ENCODE measurements at regions not wholly inside any gene's neighbourhood (a gene's known extent, or its start where the extent isn't known, plus 50 kb on each side); places are given as distances from the start of the nearest gene placed in this dataset.

- Histone ChIP-seq H3K27ac (ENCODE audit: low read depth, low read length) (no peak overlapping the region), H3K9me3 (ENCODE audit: control insufficient read depth, insufficient read depth, low read length) (peaks cover 40% of the 10 kb centered on the region), H3K4me3 (ENCODE audit: low read depth, low read length) (no peak overlapping the region), H3K27me3 (ENCODE audit: control insufficient read depth, insufficient read depth, low read length) (no peaks in the 10 kb centered on the region)
- ChIA-PET POLR2A (no interaction called here), CTCF (no interaction called here)
- DNase-seq (ENCODE audit: low read depth, low spot score), result no peak
- no peak for TF ChIP-seq CTCF (IDR thresholded peaks at IDR 0.05; ENCODE audit: low read depth, low read length)
Measured at GRCh38 chr5:1961304-1961946, 78.7 kb upstream of the IRX4 start.

GRCh38 chr5:1960595-1961303 is 78.0 kb upstream of the IRX4 start:
- H3K4me3 ChIP-seq (ENCODE audit: low read depth, low read length), result no peak overlapping the region
- ChIA-PET CTCF (no interaction called here), POLR2A (no interaction called here)
- H3K27me3 ChIP-seq (ENCODE audit: control insufficient read depth, insufficient read depth, low read length), result no peaks in the 10 kb centered on the region
- no peak for TF ChIP-seq CTCF (IDR thresholded peaks at IDR 0.05; ENCODE audit: low read depth, low read length)
- peaks cover 40% of the 10 kb centered on the region for H3K9me3 ChIP-seq (ENCODE audit: control insufficient read depth, insufficient read depth, low read length)
- no peak overlapping the region for H3K27ac ChIP-seq (ENCODE audit: low read depth, low read length)
- no peak for DNase-seq (ENCODE audit: low read depth, low spot score)

DNA sequence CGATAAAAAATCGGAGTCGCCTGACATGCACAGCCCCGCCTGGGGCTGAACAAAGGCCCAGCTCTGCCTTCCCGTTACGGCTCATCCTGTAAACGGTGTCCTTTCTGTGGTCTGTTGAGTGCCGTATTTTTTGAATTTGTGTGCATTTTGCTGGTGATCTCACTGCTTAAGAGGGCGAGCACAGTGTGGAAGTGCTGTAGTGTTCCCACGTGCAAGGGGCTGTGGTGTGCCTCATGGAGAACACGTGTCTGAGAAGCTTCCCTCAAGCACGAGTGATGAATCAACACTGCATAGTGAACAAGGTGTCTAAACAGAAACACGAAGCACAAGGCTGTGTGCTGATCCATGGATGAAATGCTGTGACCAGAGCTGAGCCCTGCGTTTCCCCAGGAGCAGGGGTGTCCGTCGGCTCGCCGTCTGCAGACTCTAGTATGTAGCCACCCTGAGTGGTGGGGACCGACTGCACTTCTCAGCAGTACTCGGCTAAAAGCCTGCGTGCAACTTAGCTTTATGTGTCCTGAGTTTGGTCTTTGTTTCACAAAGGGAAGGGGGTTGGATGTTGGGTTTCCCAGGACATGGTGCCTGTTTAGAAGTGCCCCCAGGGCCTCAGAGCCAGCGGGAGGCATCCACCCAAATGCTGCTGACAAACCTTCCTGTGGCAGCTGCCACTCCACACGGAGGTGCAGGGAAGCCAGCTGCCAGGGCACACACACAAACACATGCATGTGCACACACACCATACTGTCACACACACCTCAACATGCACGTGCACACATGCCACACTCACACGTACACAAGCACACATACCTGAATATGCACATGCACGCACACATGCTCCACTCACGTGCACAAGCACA is 77.2 kb upstream of the IRX4 start:
- POLR2A ChIA-PET, result no interaction called here
- DNase-seq (ENCODE audit: low read depth, low spot score), result no peak
- H3K27me3 ChIP-seq (ENCODE audit: control insufficient read depth, insufficient read depth, low read length), result no peaks in the 10 kb centered on the region

GRCh38 chr5:1959231-1959630 is 76.5 kb upstream of the IRX4 start:
- CTCF ChIA-PET, result no interaction called here
- DNase-seq (ENCODE audit: low read depth, low spot score), result no peak
- Histone ChIP-seq H3K27me3 (ENCODE audit: control insufficient read depth, insufficient read depth, low read length) (no peaks in the 10 kb centered on the region), H3K27ac (ENCODE audit: low read depth, low read length) (no peak overlapping the region), H3K9me3 (ENCODE audit: control insufficient read depth, insufficient read depth, low read length) (peaks cover 36% of the 10 kb centered on the region), H3K4me3 (ENCODE audit: low read depth, low read length) (no peak overlapping the region)
- POLR2A ChIA-PET, result no interaction called here
- no peak for TF ChIP-seq CTCF (IDR thresholded peaks at IDR 0.05; ENCODE audit: low read depth, low read length)

More for the DNA sequence above, 77.2 kb upstream of the IRX4 start:
- Histone ChIP-seq H3K4me3 (ENCODE audit: low read depth, low read length) (no peak overlapping the region), H3K27ac (ENCODE audit: low read depth, low read length) (no peak overlapping the region), H3K9me3 (ENCODE audit: control insufficient read depth, insufficient read depth, low read length) (peaks cover 40% of the 10 kb centered on the region)
- no peak for TF ChIP-seq CTCF (IDR thresholded peaks at IDR 0.05; ENCODE audit: low read depth, low read length)
- CTCF ChIA-PET, result no interaction called here
